GM19372 (cell line): ENCODE measurements at regions not wholly inside any gene's neighbourhood (a gene's known extent, or its start where the extent isn't known, plus 50 kb on each side); places are given as distances from the start of the nearest gene placed in this dataset.

Experiments
- ATAC-seq: cut with Tn5 transposase; IDR thresholded peaks from one replicate; pipeline ENCODE4 v1.9.1; 2021; ENCODE audit warnings: mild to moderate bottlenecking, low read depth, moderate library complexity; ENCODE audit not compliant: unreplicated experiment

DNA sequence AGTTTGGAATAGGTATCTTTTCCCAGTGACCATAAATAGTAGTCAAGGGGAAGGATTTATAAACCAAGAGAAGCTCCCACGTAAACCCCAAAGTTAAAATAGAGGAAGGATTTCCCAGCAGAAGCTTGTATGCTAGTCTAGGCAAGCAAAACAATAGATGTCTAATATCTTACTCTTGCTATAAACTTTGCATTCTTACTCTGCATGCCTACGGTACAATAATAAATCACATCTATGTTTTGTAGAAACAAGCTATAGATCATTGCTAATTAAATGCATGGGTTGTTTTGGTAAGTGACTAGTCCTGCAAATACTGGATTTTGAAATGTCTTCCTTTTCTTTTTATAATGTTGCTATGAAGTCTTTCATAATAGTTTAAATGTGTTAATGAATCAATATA, 585.5 kb downstream of the INHBA start:
- ATAC-seq = no peak

DNA sequence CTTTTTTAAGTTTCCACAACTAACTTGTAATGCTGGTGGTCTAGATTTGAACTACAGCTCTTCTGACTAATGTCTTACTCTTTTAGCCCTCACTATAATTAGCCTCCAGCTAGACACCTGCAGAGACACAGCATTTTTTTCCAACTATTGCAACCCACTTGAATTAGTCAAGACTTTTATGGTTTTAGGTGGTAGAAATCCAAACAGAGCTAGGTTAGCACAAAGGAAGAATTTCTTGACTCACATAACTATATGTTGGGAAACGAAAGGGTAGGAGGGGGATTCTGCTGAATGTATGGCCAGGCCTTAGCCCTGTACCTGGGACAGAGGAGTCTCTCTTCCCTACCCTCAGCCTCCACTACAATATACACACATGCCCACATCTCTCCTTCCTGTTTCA, 586.1 kb downstream of the INHBA start:
- no peak for ATAC-seq

DNA sequence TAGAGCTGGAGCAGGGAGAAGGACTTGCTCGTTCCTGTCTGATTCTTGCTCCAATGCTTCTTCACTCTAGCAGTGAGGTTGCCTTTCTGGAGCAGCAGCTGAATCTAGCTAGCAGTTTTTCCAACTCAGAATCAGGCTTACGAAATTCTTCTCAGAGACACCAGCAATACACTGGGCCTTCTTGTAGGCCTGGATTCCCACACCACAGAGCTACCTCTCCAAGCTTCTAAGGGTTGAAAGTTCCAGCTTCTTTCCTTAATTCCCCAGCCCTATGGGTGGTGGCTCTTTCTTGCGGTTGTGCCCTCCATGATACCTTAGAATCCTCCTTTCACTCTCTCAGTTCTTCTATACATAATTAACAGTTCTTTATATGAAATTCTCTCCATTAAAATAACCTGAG, 586.6 kb downstream of the INHBA start:
- ATAC-seq = no peak

DNA sequence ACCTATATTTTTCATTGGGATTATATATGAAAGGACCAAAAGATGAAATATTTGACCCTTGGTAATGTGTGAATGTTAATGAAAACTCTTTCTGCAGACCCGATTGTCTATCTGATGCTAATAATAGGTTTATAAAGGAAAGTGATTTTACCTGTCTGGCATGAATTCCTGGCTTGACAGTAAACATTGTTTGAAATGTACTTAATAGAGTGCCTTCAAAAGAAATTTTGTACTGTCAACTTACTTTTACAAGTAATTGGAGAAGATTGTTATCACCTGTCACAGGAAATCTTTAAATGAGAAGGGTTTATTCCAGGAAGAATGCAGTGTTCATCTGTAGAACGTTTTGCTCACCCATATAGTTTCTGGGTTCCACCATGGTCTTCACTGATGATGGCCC, 588.2 kb downstream of the INHBA start:
- ATAC-seq = no peak

DNA sequence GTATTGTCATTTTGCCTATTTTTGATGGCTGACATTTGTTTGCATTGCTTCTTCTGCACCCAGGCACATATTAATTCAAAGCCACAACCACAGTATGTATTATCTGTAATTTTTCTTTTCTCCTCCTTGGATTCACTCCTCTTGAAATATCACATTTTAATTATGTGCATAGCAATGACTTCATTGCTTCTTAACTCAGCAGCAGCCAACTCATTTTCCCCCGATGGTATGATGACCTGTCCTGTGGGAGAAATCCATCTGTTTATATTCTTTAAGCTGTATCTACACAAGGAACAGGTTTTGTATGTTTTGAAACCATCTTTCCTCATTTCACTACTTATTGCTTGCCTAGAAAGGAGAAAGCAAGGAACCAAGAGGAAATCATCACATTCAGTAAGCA, 588.8 kb downstream of the INHBA start:
- ATAC-seq = no peak

DNA sequence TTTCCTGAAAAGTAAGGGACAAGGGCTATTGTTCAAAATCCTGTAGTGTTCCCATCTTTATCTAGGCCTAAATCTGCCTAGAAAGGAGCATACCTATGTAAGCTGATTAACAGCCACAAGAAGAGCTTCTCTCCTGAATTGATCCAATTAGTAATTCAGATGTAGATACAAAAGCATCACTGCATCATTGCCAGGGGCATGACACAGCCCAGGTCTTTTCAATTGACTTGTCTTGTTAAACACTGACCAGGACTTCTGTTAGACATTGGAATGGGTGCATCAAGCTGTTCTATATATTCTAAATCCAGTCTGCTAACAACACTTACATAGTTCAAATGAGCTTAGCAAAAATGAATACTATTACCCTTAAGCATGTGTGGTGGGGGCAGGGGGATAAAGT, 589.2 kb downstream of the INHBA start:
- ATAC-seq = no peak

DNA sequence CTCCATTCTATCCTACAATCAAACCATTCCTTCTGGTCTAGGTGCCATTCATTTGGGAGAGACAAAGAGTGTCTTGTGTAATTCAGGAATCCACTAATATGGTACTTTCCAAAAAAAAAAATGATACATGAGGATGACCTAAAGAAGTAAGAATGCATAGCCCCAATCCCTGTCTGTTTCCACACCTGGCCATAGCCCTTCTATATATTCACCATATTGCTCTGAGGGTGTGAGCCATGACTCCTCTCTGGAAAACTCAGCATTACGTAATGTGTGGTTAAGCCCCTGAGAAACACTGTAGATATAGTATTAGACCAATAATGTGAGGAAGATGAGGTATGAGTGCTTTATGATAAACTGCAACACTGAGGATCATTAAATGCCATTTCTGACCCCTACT, 592.7 kb downstream of the INHBA start:
- ATAC-seq = no peak

DNA sequence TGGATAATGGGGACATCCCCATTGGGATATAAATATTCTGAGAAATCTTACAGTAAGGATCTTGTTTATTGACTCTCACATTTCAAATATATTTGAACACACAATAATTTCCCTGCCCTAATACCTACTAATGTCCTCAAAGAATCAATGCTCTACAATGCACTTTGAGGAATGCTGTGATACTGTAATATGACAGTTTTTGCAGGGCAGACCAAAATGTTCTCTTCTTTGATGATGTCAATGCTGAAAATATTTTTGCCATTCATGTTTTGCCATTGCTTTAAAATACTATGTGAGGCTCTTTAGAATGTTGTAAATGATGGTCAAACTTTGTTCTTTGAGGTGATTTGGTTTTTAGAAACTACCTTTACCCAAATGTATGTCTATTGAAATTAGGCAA, 594.1 kb downstream of the INHBA start:
- no peak for ATAC-seq

DNA sequence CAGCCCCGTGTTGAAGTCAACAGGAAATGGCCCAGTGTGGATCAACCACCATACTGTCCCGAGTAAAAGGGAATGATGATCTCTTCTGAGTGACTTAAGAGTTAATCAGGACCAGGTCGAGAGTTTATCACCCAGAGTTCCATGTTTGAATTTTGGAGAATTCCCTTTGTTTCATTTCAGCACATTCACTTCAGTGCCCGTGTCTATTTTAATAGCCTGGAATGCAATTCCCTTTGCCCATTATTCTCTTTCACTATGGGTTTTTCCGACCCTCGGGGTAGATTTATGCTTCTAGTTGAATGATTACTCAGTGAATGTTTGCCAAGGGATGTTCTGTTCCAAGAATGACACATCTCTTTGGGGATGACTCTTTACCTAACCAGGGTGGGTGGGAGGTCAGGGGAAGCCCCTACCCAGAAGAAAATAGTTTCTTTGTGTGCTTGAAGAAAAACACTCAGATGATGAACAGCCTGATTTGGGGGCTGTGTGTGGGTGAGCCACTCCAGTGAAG, 594.9 kb downstream of the INHBA start:
- no peak for ATAC-seq

DNA sequence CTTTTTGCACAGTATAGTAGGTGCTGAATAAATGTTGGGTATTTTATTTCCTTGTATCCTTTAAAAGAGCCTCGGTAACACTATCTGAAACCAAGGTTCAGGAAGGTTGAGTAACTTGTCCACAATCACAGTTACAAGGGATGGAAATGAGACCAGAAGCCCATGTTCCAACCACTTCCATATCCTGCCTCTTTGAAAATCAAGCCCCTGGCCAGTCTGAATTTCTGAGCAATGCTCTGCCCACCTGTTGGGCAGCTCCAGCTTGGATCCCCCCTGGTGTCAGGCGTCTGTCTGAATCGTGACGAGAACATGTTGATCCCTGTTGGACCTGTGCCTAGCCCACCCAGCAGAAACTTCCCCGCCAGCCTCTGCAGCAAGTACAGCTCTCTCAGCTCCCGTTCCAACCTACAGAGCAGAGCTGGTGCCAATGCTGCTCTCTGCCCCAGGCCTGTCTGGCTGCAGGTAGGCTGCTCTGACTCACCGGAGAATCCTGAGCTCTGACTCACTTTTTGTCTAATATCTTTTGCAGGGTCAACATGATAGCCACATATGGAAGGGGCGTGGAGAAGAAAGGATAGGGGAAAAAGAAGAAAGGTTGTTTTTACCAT, 595.5 kb downstream of the INHBA start:
- no peak for ATAC-seq

DNA sequence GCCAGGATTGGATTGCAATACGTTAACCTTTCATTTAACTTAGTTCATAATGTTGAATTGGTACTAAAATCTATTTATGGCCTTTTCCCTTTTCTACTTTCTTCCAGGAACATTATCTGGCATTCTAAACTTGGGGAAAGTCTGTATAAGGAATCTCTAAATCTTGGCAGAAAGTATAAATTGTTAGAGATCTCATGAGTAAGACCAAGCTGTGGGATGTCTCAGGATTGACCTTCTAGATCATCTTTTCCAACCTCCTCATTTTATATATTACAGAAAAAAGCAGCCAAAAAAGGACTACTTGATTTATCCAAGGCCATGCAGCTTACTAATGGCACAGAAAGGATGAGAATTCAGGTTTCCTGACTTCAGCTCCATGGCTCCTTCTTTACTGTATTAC, 598.3 kb downstream of the INHBA start:
- no peak for ATAC-seq

DNA sequence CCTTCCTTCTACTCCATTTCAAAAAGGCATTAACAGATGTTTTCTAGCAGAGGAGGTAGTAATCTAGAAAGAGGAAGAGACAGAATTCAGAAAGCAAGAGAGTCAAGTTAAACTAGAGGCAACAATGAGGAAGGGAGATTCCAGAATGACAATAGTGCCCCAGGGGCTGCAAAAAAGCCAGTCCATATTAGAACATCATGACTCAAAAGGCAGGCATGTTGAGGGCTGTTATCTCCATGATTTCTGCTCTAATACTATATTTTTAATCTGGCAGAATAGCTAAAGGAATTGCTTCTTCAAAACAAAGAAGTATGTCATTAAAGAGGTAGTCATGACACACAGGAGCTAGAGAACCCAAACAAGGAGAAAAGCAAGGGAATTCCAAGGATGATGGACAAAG, 599.6 kb downstream of the INHBA start:
- ATAC-seq = peak; percentile 70

DNA sequence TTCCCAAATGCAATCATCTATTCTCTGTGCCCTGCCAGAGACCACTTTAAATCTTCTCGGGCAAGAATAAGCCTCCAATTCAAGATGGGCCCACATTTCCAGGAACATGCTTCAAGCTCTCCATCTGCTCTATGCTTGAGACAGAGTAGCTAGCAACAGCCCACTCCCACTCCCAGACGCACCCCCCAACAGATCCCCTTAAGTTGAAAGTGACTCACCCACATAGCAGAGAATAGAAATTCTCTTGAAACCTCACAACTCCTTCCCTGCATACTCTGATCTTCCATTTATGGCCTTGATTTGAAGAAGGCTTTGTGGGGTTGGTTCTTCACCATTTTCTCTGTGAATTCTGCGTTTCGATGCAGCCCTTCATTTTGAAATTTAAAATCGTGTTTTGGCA, 604.0 kb downstream of the INHBA start:
- ATAC-seq = no peak

DNA sequence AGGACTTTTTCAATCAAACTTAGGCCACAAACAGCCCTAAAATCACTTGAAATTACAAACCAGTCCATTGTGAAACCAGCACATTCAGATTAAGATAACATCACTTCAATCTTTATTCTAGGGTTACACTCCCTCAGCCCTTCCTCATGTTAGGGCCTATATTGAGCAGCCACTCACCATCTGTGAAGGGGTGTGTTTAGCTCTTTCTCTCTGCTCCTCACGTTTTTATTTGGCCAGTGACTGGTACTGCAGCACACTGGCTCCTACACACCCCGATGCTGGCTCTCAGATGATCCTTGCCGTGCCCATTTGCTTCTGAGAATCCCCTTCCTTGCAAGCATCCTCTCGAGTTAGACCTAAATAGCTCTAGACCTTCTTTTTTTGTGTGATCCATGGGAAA, 604.5 kb downstream of the INHBA start:
- no peak for ATAC-seq

DNA sequence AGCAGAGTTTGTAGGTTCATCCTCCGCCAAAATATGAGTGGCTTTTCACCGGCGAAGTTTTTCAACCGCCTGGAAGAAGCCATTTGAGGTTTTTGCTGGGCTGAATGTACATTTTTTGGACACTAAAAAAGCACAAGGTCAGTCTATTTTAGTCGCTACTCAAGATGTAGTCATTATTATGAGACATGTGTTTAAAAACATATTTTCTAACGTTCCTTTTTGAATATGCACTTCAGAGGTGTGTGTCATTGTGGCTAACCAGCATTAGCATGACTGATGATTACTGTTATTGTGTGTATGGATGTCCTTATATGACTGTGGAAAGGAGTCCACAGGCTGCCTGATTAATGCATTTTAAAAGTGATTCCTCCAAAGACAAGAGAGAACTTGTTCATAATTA, 605.4 kb downstream of the INHBA start:
- ATAC-seq = no peak

DNA sequence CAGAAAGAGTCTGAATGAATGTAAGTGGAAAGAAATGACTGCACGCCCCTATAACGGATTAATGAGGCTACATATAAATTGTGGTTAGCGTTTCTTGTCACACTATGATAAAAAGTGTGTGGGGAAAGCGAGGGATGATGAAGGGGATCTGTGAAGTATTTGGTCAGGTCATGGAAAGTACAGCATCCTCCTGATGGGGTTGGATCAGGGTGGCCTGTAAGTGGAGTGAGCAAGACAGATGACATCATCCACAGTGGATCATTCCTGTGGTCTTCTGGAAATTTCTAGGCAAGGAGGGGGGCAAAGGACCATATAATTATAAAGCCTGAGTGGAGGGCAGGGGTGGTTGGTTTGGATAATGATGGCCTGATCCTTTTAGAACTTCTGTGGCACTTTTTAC, 606.0 kb downstream of the INHBA start:
- no peak for ATAC-seq

DNA sequence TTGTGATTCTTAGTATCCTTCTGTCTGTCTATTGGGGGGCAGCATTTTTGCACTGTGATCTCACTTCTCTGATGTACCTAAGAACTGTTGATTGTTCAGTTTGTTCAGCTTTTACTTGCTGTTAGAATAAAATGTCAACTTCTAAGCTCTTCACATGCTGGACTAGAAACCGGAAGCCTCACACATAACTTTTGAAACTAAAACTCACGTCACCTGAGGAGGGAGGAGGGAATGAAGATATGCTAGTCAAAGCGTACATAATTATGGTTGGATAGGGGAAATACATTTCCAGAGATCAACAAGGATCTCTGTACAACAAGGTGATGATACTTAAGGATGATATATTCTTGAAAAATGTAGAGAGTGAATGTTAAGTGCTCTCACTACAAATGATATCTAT, 609.7 kb downstream of the INHBA start:
- no peak for ATAC-seq

DNA sequence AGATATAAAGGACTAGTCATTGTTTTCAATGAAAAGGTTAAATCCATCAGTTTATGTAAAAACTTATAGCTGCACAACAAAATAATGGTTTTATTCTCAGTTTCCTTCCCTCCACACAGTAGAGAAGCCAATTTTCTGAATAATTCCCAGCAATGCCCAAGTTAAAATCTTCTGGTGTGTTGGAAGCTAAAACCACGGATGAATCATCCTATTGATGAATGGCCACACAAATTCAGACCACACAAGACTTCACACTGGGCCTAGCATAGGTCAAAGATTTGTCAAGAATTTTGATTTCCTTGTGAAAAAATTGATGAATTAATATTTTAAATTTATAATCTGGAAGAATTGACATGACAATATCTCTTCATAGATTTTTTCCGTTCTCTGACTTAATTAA, 617.6 kb downstream of the INHBA start:
- ATAC-seq = no peak

DNA sequence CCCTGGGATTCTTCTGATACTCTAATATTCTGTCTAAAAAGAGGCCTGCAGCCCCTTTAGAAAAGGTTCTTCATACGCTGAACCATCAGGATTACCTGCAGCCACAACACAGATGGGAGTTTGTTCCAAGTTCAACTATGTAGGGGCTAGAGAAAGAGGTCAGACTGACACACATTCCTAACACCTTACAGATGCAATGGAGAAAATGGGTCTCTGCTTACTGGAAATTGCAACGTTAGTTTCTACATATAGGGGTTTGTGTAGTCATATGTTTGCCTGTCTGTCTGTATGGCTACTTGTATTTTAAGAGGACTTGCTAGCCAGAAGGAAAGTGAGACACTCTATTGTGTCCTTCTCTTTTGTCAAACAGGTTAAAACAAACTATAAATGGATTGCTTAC, 618.5 kb downstream of the INHBA start:
- ATAC-seq = no peak

DNA sequence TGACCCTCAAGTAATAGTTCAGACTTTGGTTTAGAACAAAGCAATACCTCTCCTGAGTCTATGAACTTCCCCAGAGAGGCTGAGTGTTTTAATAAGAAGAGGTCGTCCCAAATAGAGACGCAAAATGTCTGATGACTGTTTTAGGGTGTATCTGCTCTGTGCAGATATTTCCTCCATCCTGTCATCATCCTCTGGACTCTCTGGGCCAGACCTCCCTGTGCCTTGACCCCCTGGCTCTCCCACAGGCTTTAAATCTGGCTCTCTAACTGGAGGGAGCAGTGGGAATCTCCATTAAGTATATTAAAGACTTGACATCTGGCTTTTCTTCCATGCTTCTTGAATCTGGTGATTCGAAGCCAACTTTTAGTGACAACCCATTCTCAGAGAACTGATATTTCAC, 633.3 kb downstream of the INHBA start:
- ATAC-seq = no peak

DNA sequence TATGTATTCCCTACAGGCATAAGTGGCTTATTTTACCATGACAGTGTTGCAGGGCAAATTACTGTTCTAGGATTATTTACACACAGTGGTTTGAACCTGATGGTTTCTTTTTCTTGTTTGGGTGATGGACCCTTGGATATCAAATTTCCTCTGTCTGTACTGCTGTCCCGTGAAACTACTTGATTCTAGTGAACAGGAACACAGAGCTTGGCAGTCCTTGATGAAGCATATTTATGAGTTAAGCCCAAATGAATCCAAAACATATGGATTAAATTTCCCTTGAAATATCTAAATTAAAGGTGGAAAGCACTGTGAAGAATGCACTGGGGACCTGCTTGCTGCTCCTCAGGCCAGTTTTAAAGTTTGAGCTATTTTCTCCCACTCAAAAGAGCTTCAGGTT, 635.3 kb downstream of the INHBA start:
- no peak for ATAC-seq

DNA sequence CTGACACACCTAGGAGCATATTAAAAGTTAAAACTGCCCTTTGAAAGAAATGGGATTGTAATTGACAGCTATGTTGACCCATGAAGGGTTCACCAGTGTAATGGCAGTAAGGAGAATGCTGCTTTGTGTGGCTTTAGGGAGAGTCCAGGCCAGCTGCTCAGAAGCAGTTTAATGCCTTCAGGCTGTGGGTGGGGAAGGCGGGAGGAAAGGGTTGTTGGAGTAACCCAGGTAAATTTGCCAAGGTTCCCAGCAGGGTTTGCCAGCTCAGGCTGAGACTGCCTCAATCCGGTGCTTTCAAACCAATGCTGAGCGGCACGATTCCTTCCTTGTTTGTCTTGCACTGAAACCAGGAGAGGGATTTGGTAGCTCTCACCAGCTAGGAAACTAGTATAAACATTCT, 637.2 kb downstream of the INHBA start:
- ATAC-seq = no peak

DNA sequence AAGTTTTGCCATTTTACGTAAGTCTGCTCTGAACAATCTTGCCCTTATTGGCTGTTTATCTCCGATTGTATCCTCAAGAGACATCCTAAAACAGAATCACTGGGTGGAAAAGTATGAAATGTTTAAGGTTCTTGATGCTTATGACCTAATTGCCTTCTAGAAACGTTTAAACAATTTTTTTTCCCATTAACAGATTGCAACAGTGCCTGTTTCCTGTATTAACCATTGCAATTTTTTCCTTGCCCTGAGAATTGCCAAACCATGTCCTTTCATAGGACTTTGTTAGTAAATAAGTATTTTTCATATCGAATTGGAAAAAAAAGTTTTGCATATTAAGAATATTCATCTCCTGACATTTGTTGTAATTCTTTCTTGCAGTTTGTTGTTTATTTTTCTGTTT, 639.8 kb downstream of the INHBA start:
- no peak for ATAC-seq
